HEK293T (cell line): ENCODE measurements at regions not wholly inside any gene's neighbourhood (a gene's known extent, or its start where the extent isn't known, plus 50 kb on each side); places are given as distances from the start of the nearest gene placed in this dataset.

Experiments used
- BHLHE40 ChIP-seq: fragments of 450-650 bp; IDR thresholded peaks from 2 replicates; pipeline ENCODE4 v1.6.1; 2016; ENCODE audit warnings: mild to moderate bottlenecking, moderate library complexity, borderline replicate concordance
- ELF4 ChIP-seq: fragments of 450-650 bp; IDR thresholded peaks from 2 replicates; pipeline ENCODE4 v1.6.1; 2017; ENCODE audit warnings: antibody characterized with exemption
- FOXA1 ChIP-seq: fragments of 450-650 bp; IDR thresholded peaks from 2 replicates; pipeline ENCODE4 v1.6.1; 2016; ENCODE audit warnings: mild to moderate bottlenecking
- FOXK2 ChIP-seq: fragments of 450-650 bp; IDR thresholded peaks from 2 replicates; pipeline ENCODE4 v1.6.1; 2016; ENCODE audit warnings: mild to moderate bottlenecking
- FOXM1 ChIP-seq: fragments of 450-650 bp; IDR thresholded peaks from 2 replicates; pipeline ENCODE4 v1.6.1; 2017; ENCODE audit warnings: mild to moderate bottlenecking, borderline replicate concordance
- HDGF ChIP-seq: fragments of 450-650 bp; IDR thresholded peaks from 2 replicates; pipeline ENCODE4 v1.6.1; 2017; ENCODE audit warnings: antibody characterized with exemption, borderline replicate concordance
- LEF1 ChIP-seq: fragments of 450-650 bp; IDR thresholded peaks from 2 replicates; pipeline ENCODE4 v1.6.1; 2017; ENCODE audit warnings: mild to moderate bottlenecking, borderline replicate concordance
- NFRKB ChIP-seq: fragments of 450-650 bp; IDR thresholded peaks from 2 replicates; pipeline ENCODE4 v1.6.1; 2016; ENCODE audit warnings: mild to moderate bottlenecking, moderate library complexity
- SUZ12 ChIP-seq: fragments of 450-650 bp; IDR thresholded peaks from 2 replicates; pipeline ENCODE4 v1.6.1; 2016; ENCODE audit warnings: mild to moderate bottlenecking
- TARDBP ChIP-seq: fragments of 450-650 bp; IDR thresholded peaks from 2 replicates; pipeline ENCODE4 v1.6.1; 2016

GRCh38 chr5:167281925-167282324 lies 1009.5 kb upstream of the WWC1 start:
- TF ChIP-seq FOXA1 (no peak), TARDBP (no peak), ELF4 (no peak), LEF1 (no peak), SUZ12 (no peak), FOXK2 (no peak), HDGF (no peak), BHLHE40 (no peak), FOXM1 (no peak), NFRKB (no peak)
